ENCODE measurements at regions not wholly inside any gene's neighbourhood (a gene's known extent, or its start where the extent isn't known, plus 50 kb on each side); places are given as distances from the start of the nearest gene placed in this dataset.

- H3K36me3 ChIP-seq (ENCODE audit: control insufficient read depth in 2 of 3, insufficient read depth in 3 of 3, low read length in 3 of 3) = no peaks in the 10 kb centered on the region
- TF ChIP-seq, protein P1, sequence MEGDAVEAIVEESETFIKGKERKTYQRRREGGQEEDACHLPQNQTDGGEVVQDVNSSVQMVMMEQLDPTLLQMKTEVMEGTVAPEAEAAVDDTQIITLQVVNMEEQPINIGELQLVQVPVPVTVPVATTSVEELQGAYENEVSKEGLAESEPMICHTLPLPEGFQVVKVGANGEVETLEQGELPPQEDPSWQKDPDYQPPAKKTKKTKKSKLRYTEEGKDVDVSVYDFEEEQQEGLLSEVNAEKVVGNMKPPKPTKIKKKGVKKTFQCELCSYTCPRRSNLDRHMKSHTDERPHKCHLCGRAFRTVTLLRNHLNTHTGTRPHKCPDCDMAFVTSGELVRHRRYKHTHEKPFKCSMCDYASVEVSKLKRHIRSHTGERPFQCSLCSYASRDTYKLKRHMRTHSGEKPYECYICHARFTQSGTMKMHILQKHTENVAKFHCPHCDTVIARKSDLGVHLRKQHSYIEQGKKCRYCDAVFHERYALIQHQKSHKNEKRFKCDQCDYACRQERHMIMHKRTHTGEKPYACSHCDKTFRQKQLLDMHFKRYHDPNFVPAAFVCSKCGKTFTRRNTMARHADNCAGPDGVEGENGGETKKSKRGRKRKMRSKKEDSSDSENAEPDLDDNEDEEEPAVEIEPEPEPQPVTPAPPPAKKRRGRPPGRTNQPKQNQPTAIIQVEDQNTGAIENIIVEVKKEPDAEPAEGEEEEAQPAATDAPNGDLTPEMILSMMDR (IDR thresholded peaks at IDR 0.05; ENCODE audit: borderline replicate concordance, extremely low read depth, insufficient read depth) = no peak
- intact Hi-C loops (cut with DNase I) = no loop called here
- no peak overlapping the region for H3K4me3 ChIP-seq (ENCODE audit: low read length in 3 of 3)
- H3K9ac ChIP-seq (ENCODE audit: low read length in 3 of 3) = no peak overlapping the region
- H3K9me3 ChIP-seq (ENCODE audit: control insufficient read depth in 2 of 3, insufficient read depth in 1 of 3, low read length in 3 of 3) = no peaks in the 10 kb centered on the region
- no peak for DNase-seq
- H3K27me3 ChIP-seq (ENCODE audit: control insufficient read depth, insufficient read depth, low read length) = no peaks in the 10 kb centered on the region
- no peaks in the 10 kb centered on the region for H3K4me1 ChIP-seq (ENCODE audit: control insufficient read depth in 2 of 3, insufficient read depth in 2 of 3, low read depth in 1 of 3, low read length in 3 of 3)
- H3K27ac ChIP-seq (ENCODE audit: low read depth in 2 of 2, low read length in 2 of 2) = no peak overlapping the region
- FAIRE-seq = no peak
Measured at GRCh38 chr4:182014164-182014563, 229.0 kb upstream of the TENM3 start.

- TF ChIP-seq, protein P1 (IDR thresholded peaks at IDR 0.05; ENCODE audit: borderline replicate concordance, extremely low read depth, insufficient read depth) = no peak
- DNase-seq = no peak
- intact Hi-C loops (cut with DNase I) = no loop called here
- Histone ChIP-seq H3K27me3 (ENCODE audit: control insufficient read depth, insufficient read depth, low read length) (no peaks in the 10 kb centered on the region), H3K27ac (ENCODE audit: low read depth in 2 of 2, low read length in 2 of 2) (no peak overlapping the region), H3K36me3 (ENCODE audit: control insufficient read depth in 2 of 3, insufficient read depth in 3 of 3, low read length in 3 of 3) (no peaks in the 10 kb centered on the region), H3K9me3 (ENCODE audit: control insufficient read depth in 2 of 3, insufficient read depth in 1 of 3, low read length in 3 of 3) (no peaks in the 10 kb centered on the region), H3K4me1 (ENCODE audit: control insufficient read depth in 2 of 3, insufficient read depth in 2 of 3, low read depth in 1 of 3, low read length in 3 of 3) (no peaks in the 10 kb centered on the region), H3K4me3 (ENCODE audit: low read length in 3 of 3) (no peak overlapping the region), H3K9ac (ENCODE audit: low read length in 3 of 3) (no peak overlapping the region)
- FAIRE-seq = no peak
Measured at GRCh38 chr4:182015014-182015413, 228.2 kb upstream of the TENM3 start.

DNA sequence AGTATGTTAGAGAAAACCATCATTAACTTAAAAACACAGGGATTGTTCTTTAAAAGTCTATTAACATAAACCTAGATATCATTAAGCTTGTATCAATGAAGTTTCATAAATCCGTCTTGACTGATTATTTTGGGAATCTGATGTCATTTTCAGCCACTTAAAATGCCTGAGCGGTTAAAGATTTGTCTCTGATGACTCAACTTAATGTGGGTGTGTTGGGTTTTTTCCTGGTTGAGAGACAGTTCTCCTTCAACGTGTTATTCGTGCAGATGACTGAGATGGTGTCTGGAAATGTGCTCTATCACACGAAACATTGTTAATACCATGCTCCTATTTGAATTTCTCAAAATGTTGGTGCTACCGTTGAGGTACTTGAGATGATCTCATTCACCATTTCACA, 227.3 kb upstream of the TENM3 start:
- Histone ChIP-seq H3K27ac (ENCODE audit: low read depth in 2 of 2, low read length in 2 of 2) (no peak overlapping the region), H3K36me3 (ENCODE audit: control insufficient read depth in 2 of 3, insufficient read depth in 3 of 3, low read length in 3 of 3) (no peaks in the 10 kb centered on the region), H3K9me3 (ENCODE audit: control insufficient read depth in 2 of 3, insufficient read depth in 1 of 3, low read length in 3 of 3) (no peaks in the 10 kb centered on the region), H3K9ac (ENCODE audit: low read length in 3 of 3) (no peak overlapping the region), H3K4me1 (ENCODE audit: control insufficient read depth in 2 of 3, insufficient read depth in 2 of 3, low read depth in 1 of 3, low read length in 3 of 3) (no peaks in the 10 kb centered on the region), H3K4me3 (ENCODE audit: low read length in 3 of 3) (no peak overlapping the region), H3K27me3 (ENCODE audit: control insufficient read depth, insufficient read depth, low read length) (no peaks in the 10 kb centered on the region)
- DNase-seq (no peak), FAIRE-seq (no peak)
- intact Hi-C loops (cut with DNase I) = no loop called here
- TF ChIP-seq, protein P1 (IDR thresholded peaks at IDR 0.05; ENCODE audit: borderline replicate concordance, extremely low read depth, insufficient read depth) = no peak

- no peak for FAIRE-seq
- Histone ChIP-seq H3K9me3 (ENCODE audit: control insufficient read depth in 2 of 3, insufficient read depth in 1 of 3, low read length in 3 of 3) (no peaks in the 10 kb centered on the region), H3K9ac (ENCODE audit: low read length in 3 of 3) (no peak overlapping the region), H3K4me3 (ENCODE audit: low read length in 3 of 3) (no peak overlapping the region), H3K27ac (ENCODE audit: low read depth in 2 of 2, low read length in 2 of 2) (no peak overlapping the region), H3K27me3 (ENCODE audit: control insufficient read depth, insufficient read depth, low read length) (no peaks in the 10 kb centered on the region), H3K4me1 (ENCODE audit: control insufficient read depth in 2 of 3, insufficient read depth in 2 of 3, low read depth in 1 of 3, low read length in 3 of 3) (no peaks in the 10 kb centered on the region), H3K36me3 (ENCODE audit: control insufficient read depth in 2 of 3, insufficient read depth in 3 of 3, low read length in 3 of 3) (no peaks in the 10 kb centered on the region)
- DNase-seq = no peak
- intact Hi-C loops (cut with DNase I) = no loop called here
- TF ChIP-seq, protein P1 (IDR thresholded peaks at IDR 0.05; ENCODE audit: borderline replicate concordance, extremely low read depth, insufficient read depth) = no peak
Measured at GRCh38 chr4:182017038-182017437, 226.2 kb upstream of the TENM3 start.

Measured in kidney (tissue), 13 donors.